Gastroesophageal sphincter (tissue), 4 donors: ENCODE measurements at regions not wholly inside any gene's neighbourhood (a gene's known extent, or its start where the extent isn't known, plus 50 kb on each side); places are given as distances from the start of the nearest gene placed in this dataset.
"Not testable (repeated sequence)": the region's sequence is repeated elsewhere in the genome, so short reads cannot be mapped to it uniquely, and the experiment has no call there.

Experiments
- ATAC-seq: fragments of 150-250 bp; one replicate; pipeline ENCODE4 v1.9.1; 2016; ENCODE audit warnings: mild to moderate bottlenecking, moderate library complexity
- H3K27ac ChIP-seq, 4 donors: fragments of 200-600 bp; sonication (generic) in 3 of 4; 1 replicate in 3 of 4; 2 replicates in 1 of 4; pipeline ENCODE4 v1.5.1; 2016 to 2019
- H3K27me3 ChIP-seq: fragments of 200-600 bp; sonication (generic); one replicate; pipeline ENCODE4 v1.5.1; 2019
- H3K36me3 ChIP-seq, 2 donors: fragments of 200-600 bp; sonication (generic); one replicate each; pipeline ENCODE4 v1.5.1; 2019; ENCODE audit warnings: control low read depth in 1 of 2
- H3K4me1 ChIP-seq, 3 donors: fragments of 200-600 bp; sonication (generic); 1 replicate in 2 of 3; 2 replicates in 1 of 3; pipeline ENCODE4 v1.5.1; 2016 to 2019; ENCODE audit warnings: control low read depth in 2 of 3
- H3K4me3 ChIP-seq, 2 donors: fragments of 200-600 bp; sonication (generic); one replicate each; pipeline ENCODE4 v1.5.1; 2019; ENCODE audit warnings: mild to moderate bottlenecking in 1 of 2, moderate library complexity in 1 of 2
- H3K9me3 ChIP-seq, 3 donors: fragments of 200-600 bp; sonication (generic); one replicate each; pipeline ENCODE4 v1.5.1; 2017 to 2019; ENCODE audit warnings: control low read depth in 2 of 3
- WGBS, 2 donors: methylation state at CpG; one replicate each; pipeline ENCODE4 v1.1.5; 2018; ENCODE audit warnings: low coverage in 1 of 2; 5-methylcytosine and 5-hydroxymethylcytosine counted together

GRCh38 chrX:37088778-37089177 is 80.6 kb downstream of the FAM47C start:
- not testable (repeated sequence) for ATAC-seq, H3K27me3 ChIP-seq, H3K27ac ChIP-seq, H3K4me3 ChIP-seq, H3K4me1 ChIP-seq, H3K36me3 ChIP-seq, H3K9me3 ChIP-seq
- WGBS, 2 donors, result no CpG with 5 or more reads among the region's 1 CpG

- H3K27ac ChIP-seq, H3K27me3 ChIP-seq, H3K9me3 ChIP-seq, H3K4me1 ChIP-seq, ATAC-seq, H3K36me3 ChIP-seq, H3K4me3 ChIP-seq: not testable (repeated sequence)
- WGBS, 2 donors, result no CpG with 5 or more reads among the region's 1 CpG
These were observed 82.0 kb downstream of the FAM47C start for GRCh38 chrX:37090142-37090541.

GRCh38 chrX:37096422-37097124 is 88.4 kb downstream of the FAM47C start:
- not testable (repeated sequence) for ATAC-seq, H3K36me3 ChIP-seq, H3K27me3 ChIP-seq, H3K27ac ChIP-seq, H3K4me3 ChIP-seq, H3K9me3 ChIP-seq, H3K4me1 ChIP-seq
- WGBS, 2 donors, result no CpG with 5 or more reads among the region's 4 CpGs
